ENCODE measurements at regions not wholly inside any gene's neighbourhood (a gene's known extent, or its start where the extent isn't known, plus 50 kb on each side); places are given as distances from the start of the nearest gene placed in this dataset.
A peak's percentile ranks its signal among the peaks of the same experiment; 100 is the strongest.

- Mint-ChIP-seq H3K9me3 (peaks cover 0 to 5% (median 0%) of the 10 kb centered on the region in 7 donors), H3K27me3 (no peaks in the 10 kb centered on the region), H3K4me3 (no peak overlapping the region), H3K36me3 (no peaks in the 10 kb centered on the region), H3K4me1 (no peaks in the 10 kb centered on the region), H3K27ac (no peak overlapping the region)
- peak in 1 of 2 donors; percentile 28 for ATAC-seq (ENCODE audit: low read depth in 2 of 2)
- no peak for DNase-seq
These were observed 208.4 kb downstream of the MYCN start for GRCh38 chr2:16148632-16149348.

- Mint-ChIP-seq H3K36me3 (no peaks in the 10 kb centered on the region), H3K27me3 (peaks cover 0 to 6% (median 0%) of the 10 kb centered on the region in 3 donors), H3K4me3 (no peak overlapping the region), H3K4me1 (no peaks in the 10 kb centered on the region), H3K9me3 (peaks cover 0 to 4% (median 2%) of the 10 kb centered on the region in 7 donors), H3K27ac (peak overlapping the region in 1 of 6 donors; percentile 68)
- DNase-seq (no peak), ATAC-seq (ENCODE audit: low read depth in 2 of 2) (peak in 1 of 2 donors; percentile 49)
These were observed 202.3 kb downstream of the MYCN start for GRCh38 chr2:16142383-16143361.

GRCh38 chr2:16141641-16141921 lies 201.2 kb downstream of the MYCN start:
- Mint-ChIP-seq H3K36me3 (no peaks in the 10 kb centered on the region), H3K27me3 (peaks cover 0 to 6% (median 0%) of the 10 kb centered on the region in 3 donors), H3K4me3 (no peak overlapping the region), H3K27ac (no peak overlapping the region), H3K9me3 (peaks cover 0 to 4% (median 2%) of the 10 kb centered on the region in 7 donors), H3K4me1 (no peaks in the 10 kb centered on the region)
- DNase-seq: no peak
- ATAC-seq (ENCODE audit: low read depth in 2 of 2): no peak

GRCh38 chr2:16140771-16141640 lies 200.7 kb downstream of the MYCN start:
- Mint-ChIP-seq H3K4me1 (no peaks in the 10 kb centered on the region), H3K36me3 (no peaks in the 10 kb centered on the region), H3K27ac (no peak overlapping the region), H3K9me3 (peaks cover 0 to 4% (median 2%) of the 10 kb centered on the region in 7 donors), H3K27me3 (peaks cover 0 to 6% (median 0%) of the 10 kb centered on the region in 3 donors), H3K4me3 (no peak overlapping the region)
- ATAC-seq (ENCODE audit: low read depth in 2 of 2) (no peak), DNase-seq (no peak)

- Mint-ChIP-seq H3K27ac (no peak overlapping the region), H3K27me3 (peaks cover 0 to 6% (median 0%) of the 10 kb centered on the region in 3 donors), H3K9me3 (peaks cover 0 to 4% (median 2%) of the 10 kb centered on the region in 7 donors), H3K36me3 (no peaks in the 10 kb centered on the region), H3K4me3 (no peak overlapping the region), H3K4me1 (no peaks in the 10 kb centered on the region)
- DNase-seq (no peak), ATAC-seq (ENCODE audit: low read depth in 2 of 2) (no peak)
These were observed 199.6 kb downstream of the MYCN start for GRCh38 chr2:16139663-16140615.

GRCh38 chr2:16138811-16139662 lies 198.7 kb downstream of the MYCN start:
- H3K4me1 Mint-ChIP-seq: no peaks in the 10 kb centered on the region
- no peak overlapping the region for H3K27ac Mint-ChIP-seq
- H3K9me3 Mint-ChIP-seq: peaks cover 0 to 5% (median 4%) of the 10 kb centered on the region in 7 donors
- no peak for ATAC-seq (ENCODE audit: low read depth in 2 of 2)
- DNase-seq: no peak
- H3K27me3 Mint-ChIP-seq: peaks cover 0 to 6% (median 0%) of the 10 kb centered on the region in 3 donors
- H3K4me3 Mint-ChIP-seq: no peak overlapping the region
- no peaks in the 10 kb centered on the region for H3K36me3 Mint-ChIP-seq

- Mint-ChIP-seq H3K9me3 (peaks cover 0 to 4% (median 0%) of the 10 kb centered on the region in 7 donors), H3K27me3 (peaks cover 0 to 6% (median 0%) of the 10 kb centered on the region in 3 donors), H3K4me1 (no peaks in the 10 kb centered on the region)
These were observed 196.9 kb downstream of the MYCN start for GRCh38 chr2:16137080-16137755.

GRCh38 chr2:16136461-16137035 lies 196.2 kb downstream of the MYCN start:
- Mint-ChIP-seq H3K4me1 (no peaks in the 10 kb centered on the region), H3K9me3 (peaks cover 0 to 4% (median 0%) of the 10 kb centered on the region in 7 donors), H3K27ac (no peak overlapping the region), H3K36me3 (no peaks in the 10 kb centered on the region), H3K27me3 (peaks cover 0 to 6% (median 0%) of the 10 kb centered on the region in 3 donors), H3K4me3 (no peak overlapping the region)
- no peak for ATAC-seq (ENCODE audit: low read depth in 2 of 2)
- no peak for DNase-seq

More at GRCh38 chr2:16137080-16137755, 196.9 kb downstream of the MYCN start:
- DNase-seq: no peak
- H3K36me3 Mint-ChIP-seq: no peaks in the 10 kb centered on the region
- no peak overlapping the region for H3K4me3 Mint-ChIP-seq
- no peak overlapping the region for H3K27ac Mint-ChIP-seq
- ATAC-seq (ENCODE audit: low read depth in 2 of 2): no peak

GRCh38 chr2:16135913-16136310 lies 195.6 kb downstream of the MYCN start:
- Mint-ChIP-seq H3K4me3 (peak overlapping the region in 1 of 8 donors; percentile 54), H3K4me1 (no peaks in the 10 kb centered on the region), H3K27ac (no peak overlapping the region), H3K27me3 (peaks cover 0 to 2% (median 0%) of the 10 kb centered on the region in 3 donors), H3K9me3 (peaks cover 0 to 4% (median 2%) of the 10 kb centered on the region in 7 donors), H3K36me3 (no peaks in the 10 kb centered on the region)
- DNase-seq (no peak), ATAC-seq (ENCODE audit: low read depth in 2 of 2) (no peak)

- DNase-seq (no peak), ATAC-seq (ENCODE audit: low read depth in 2 of 2) (no peak)
- Mint-ChIP-seq H3K27me3 (no peaks in the 10 kb centered on the region), H3K9me3 (peaks cover 0 to 4% (median 2%) of the 10 kb centered on the region in 7 donors), H3K4me3 (no peak overlapping the region), H3K36me3 (no peaks in the 10 kb centered on the region), H3K27ac (peak overlapping the region in 1 of 6 donors; percentile 5), H3K4me1 (no peaks in the 10 kb centered on the region)
These were observed 195.0 kb downstream of the MYCN start for GRCh38 chr2:16135196-16135912.
